ENCODE measurements at regions not wholly inside any gene's neighbourhood (a gene's known extent, or its start where the extent isn't known, plus 50 kb on each side); places are given as distances from the start of the nearest gene placed in this dataset.
A peak's percentile ranks its signal among the peaks of the same experiment; 100 is the strongest.
"Not testable (repeated sequence)": the region's sequence is repeated elsewhere in the genome, so short reads cannot be mapped to it uniquely, and the experiment has no call there.

DNA sequence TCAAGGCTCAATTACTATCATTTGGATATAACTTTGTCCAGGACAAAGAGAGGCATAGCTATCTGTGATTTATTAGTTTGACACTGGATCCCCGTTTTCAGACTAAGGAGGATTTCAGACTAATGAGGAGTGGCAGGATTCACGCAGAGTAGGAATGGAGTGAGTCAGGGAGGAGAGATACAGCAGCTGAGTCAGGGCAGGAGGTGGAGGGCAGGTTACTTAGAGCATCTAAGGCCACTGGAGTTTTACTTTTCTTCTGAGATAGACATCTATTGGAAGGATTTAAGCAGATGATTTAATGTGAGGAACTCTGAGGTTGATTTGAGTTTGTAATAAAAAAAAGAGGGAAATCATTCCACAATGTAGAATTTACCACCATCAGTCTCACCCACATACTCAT is 110.6 kb downstream of the RPIA start:
- DNase-seq (ENCODE audit: low read depth, low spot score) = not testable (repeated sequence)

DNA sequence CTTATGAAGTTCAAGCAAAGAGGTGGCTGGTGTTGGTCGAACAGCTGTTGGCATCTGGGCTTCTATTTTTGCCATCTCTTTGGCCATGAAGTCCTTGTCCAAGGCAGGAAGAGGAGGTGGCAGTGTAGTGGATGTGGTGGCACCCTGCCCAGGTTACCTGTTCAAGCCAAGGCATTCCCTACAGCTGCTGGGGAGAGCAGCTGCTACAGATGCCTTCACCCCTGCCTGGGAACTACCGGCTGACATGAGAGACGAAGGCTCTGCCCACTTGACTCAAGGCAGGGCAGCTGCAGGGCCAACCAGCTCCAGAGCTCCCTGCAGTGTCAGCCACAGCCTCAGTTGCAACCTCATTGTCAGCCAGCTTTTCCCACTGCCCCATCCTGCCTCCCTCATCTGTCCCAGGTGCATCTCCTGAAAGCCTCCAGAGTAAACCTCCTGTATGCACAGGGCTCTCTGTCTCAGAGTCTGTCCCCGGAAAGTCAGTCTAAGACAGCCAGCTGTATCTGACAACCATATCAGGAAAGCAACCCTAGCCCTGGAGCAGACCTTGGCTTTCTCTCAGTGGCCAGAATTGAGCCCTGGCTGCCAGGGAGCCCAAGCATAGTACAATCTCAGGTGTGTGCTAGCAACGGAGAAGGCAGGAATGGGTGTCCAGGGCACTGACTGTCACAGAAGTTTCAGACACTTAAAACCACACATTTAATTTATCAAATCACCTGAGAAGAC is 115.9 kb downstream of the RPIA start:
- no peak for DNase-seq (ENCODE audit: low read depth, low spot score)

DNA sequence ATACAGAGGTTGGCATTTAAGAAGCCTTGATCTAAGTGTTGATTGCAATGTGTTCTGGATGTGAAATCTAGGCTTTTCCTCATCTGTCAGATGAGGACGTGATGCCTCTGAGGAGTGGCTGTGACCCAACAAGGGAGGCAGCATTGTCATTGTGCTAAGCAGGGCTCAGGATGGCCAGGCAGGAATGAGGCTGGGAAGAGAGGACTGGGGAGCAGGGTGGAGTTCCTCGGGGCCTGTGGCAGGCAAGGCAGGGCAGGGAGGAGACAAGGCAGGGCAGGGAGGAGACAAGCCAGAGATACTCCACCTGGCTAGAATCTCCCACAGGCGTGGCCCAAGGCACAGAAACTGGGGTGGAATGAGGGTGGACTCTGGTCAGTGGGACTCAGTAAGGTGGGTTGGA is 116.6 kb downstream of the RPIA start:
- DNase-seq (ENCODE audit: low read depth, low spot score) = no peak

DNA sequence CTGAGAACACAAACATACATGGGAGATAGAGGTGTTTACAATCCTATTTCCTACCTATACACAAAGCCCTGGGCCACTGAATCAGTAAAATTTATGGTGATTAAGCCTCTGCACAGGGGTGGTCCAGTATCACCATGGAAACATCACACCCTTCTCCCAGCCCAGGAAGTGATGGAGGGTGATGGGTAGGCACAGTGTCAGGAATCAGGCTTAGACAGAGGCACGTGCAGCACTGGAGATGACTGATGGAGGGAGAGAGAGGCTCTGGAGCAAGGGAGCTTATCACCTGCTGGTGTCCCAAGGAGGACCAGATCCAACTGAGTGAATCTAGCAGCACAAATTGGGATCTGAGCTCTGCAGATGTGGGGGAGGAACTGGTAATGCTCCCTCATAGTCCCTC is 117.2 kb downstream of the RPIA start:
- DNase-seq (ENCODE audit: low read depth, low spot score) = no peak

DNA sequence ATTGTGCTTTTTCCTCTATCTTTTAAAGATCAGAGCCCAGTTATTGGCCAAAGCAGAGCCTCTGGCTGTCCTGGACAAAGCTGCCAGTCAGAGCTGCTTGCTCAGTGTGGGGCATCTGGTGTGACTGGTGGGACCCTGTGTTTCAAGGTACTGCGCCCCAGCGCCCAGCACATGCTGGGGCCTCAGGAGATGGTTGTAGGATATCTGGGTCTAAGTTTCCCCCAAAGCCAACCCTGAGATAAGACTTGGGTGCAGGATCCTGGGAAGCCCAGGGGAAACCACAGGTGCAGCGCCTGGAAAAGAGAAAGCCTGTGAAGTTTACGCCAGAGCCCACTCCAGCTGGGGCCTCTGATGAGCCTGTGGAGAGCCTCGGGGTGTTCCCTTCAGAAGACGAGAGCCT is 117.7 kb downstream of the RPIA start:
- DNase-seq (ENCODE audit: low read depth, low spot score) = no peak

DNA sequence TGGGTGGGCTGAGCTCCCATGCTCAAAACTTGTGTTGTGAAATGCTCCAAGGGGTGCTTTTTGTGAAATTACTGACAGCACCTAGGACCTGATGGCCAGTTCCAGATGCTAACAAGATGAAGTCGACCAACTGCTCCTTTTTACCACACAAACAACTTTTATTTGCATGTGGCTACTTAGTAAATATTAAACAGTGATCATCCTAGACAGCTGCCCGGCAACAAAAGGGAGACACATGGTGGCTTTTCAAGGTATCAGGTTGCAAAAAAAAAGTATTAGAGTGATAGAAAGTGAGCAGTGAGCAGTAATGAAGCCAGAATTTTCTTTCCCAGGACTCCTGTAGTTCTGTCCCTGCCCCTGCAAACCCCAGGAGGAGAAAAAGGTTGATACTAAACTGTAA is 118.5 kb downstream of the RPIA start:
- DNase-seq (ENCODE audit: low read depth, low spot score) = no peak

DNA sequence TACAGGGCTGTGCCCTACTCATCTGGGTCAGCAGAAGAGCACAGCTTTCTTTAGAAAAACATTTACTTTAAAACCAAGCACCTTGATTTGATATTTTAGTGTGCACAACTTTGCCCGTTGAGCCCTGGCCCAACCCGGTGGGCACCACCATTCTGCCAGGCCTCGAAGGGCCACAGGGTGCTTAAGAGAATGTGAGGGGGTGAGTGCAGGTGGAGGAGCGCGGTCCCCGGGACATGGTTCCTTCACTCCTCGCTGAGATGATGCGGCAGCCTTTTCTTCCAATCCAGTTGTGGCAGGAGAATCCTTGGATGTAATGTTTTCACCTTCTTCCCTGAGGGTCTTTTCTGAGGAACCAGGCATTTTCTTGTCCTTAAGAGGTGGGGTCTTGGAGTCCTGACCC is 119.0 kb downstream of the RPIA start:
- no peak for DNase-seq (ENCODE audit: low read depth, low spot score)

DNA sequence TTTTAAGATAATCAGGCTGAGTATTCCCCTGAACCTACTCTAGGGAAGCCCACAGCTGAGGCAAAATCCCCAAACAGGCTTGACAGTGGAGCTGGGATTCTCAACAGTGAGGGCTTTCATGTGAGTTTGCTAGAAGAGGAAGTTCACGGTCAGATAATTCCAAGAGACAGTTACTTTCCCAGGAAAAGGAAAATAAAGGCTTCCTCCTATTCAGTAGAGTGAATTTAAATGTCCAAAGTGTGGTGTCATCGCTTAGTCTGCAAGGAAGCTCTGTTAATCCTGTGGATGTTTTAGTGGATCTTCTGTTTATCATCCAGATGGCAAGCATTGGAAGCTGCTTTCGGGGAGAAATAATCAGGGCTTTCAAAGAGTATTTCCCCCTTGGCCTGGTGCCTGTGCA is 119.8 kb downstream of the RPIA start:
- no peak for DNase-seq (ENCODE audit: low read depth, low spot score)

DNA sequence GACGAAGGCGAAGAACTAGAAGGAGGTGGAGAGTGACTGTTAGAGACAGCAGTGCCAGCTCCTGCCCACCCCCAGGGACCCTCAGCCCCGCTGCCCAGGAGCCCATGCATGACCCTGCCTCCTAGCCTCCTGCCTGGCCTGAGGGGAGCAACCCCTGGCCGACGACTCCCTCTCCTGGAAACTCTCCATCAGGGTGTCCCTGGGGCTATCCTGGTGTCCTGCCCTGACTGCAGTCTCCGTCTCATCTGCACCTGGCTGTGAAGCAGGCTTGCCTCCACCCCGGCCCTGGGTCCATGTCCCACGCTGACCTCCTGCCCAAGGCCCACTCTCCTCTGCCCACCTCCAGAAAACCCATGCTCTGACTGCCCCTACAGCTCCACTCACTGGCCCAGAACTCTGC is 120.2 kb downstream of the RPIA start:
- no peak for DNase-seq (ENCODE audit: low read depth, low spot score)

DNA sequence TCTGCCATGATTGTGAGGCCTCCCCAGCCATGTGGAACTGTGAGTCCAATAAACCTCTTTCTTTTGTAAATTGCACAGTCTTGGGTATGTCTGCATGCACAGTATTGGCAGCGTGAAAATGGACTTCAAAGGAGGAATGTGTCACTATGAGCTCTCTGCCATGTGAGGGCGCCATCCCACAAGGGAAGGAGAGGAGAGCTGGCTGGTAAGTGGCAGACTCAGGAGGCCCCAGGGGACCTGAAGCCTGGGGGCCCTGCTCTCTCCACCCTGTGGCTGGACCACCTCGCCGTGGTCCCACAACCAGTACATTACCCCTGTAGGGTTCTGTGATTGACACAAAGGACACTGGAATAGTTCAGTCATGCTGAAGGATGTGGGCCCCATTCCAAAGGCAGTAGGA is 122.1 kb downstream of the RPIA start:
- DNase-seq (ENCODE audit: low read depth, low spot score) = no peak

DNA sequence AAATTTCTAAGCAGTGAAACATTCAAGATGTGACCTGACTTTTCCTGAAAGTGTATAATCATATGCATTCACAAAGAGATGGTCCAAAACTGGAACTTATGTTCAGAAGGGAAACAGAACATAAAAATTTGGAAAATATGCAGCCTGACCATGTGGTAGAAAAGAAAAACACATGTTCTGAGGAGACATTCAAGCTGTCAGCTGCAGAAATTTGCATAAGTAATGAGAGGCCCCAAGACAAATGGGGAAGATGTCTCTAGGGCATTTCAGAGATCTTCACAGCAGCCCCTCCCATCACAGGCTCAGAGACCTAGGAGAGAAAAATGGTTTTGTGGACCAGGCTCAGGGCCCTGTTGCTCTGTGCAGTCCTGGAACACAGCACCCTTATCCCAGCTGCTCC is 123.8 kb downstream of the RPIA start:
- no peak for DNase-seq (ENCODE audit: low read depth, low spot score)

DNA sequence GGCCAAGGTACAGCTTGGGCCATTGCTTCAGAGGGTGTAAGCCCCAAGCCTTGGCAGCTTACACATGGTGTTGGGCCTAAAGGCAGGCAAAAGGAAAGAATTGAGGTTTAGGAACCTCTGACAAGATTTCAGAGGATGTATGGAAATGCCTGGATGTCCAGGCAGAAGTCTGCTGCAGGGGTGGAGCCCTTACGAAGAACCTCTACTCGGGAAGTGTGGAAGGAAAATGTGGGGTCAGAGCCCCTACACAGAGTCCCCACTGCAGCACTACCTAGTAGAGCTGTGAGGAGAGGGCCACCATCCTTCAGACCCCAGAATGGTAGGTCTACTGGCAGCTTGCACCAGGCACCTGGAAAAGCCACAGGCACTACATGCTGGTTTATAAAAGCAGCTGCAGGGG is 124.2 kb downstream of the RPIA start:
- DNase-seq (ENCODE audit: low read depth, low spot score) = no peak

DNA sequence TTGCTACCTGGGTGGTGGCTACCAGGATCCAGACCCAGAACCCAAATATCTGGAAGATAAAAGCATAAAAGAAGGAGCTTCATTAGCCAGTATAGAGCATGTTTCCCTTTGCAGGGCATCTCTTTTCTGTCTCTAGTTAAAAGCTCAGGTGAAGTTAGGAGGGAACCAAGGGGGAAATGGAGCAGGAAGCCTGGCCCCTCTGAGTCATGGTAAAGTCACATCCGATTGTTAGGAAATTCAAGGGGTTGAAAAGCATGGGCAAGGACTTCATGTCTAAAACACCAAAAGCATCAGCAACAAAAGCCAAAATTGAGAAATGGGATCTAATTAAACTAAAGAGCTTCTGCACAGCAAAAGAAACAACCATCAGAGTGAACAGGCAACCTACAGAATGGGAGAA is 126.9 kb downstream of the RPIA start:
- no peak for DNase-seq (ENCODE audit: low read depth, low spot score)

DNA sequence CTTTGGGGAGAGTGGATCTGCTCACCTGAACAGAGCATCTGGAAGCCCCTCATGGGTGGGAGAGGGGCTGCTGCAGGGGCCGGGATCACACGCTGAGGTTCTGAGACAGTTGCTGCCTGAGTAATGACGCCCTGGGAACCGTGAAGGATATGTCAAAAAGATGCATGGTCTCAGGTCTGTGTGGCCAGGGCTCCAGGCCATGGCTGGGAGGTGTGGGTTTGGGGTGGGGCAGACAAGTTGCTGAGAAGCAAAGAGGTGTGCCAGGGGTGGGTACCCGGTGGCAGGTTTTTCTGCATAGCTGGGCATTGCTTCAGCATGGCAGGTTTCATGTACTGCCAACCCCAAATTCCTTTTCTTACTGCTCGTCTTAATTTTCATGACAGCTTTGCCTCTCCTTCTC is 133.5 kb downstream of the RPIA start:
- no peak for DNase-seq (ENCODE audit: low read depth, low spot score)

DNA sequence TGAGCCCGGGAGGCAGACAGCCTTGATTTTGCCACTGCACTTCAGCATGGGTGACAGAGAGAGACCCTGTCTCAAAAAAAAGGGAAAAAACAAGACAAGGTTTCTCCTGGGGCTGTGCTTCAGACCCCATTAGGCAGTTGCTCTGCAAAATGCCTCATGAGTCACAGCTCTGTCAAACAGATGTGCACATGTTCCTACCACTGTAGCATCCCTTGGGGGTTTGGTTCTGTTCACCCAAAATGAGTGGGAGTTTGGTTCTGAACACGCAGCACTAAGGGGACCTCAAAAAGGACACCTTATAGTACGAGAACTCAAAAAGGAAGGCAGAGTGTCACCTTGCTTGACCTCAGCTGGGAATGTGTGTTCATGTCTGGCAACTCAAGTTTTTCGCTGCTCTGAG is 134.9 kb downstream of the RPIA start:
- DNase-seq (ENCODE audit: low read depth, low spot score) = no peak

DNA sequence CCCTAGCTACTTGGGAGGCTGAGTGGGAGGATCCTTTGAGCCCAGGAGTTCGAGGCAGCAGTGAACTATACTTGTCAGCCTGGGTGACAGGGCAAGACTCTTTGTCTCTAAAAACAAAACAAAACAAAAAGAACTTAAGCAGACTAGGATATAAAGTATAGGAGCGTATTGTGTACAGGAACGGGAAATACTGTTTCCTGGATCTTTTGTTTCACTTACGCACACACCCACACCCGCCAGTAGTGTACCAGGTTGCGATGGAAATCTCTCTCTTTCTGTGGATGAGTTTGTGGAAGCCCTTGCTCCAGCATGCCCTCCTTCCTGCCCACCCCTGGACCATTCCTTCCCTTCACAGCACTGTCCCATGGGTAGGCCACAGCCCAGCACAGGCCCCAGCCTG is 136.3 kb downstream of the RPIA start:
- no peak for DNase-seq (ENCODE audit: low read depth, low spot score)

DNA sequence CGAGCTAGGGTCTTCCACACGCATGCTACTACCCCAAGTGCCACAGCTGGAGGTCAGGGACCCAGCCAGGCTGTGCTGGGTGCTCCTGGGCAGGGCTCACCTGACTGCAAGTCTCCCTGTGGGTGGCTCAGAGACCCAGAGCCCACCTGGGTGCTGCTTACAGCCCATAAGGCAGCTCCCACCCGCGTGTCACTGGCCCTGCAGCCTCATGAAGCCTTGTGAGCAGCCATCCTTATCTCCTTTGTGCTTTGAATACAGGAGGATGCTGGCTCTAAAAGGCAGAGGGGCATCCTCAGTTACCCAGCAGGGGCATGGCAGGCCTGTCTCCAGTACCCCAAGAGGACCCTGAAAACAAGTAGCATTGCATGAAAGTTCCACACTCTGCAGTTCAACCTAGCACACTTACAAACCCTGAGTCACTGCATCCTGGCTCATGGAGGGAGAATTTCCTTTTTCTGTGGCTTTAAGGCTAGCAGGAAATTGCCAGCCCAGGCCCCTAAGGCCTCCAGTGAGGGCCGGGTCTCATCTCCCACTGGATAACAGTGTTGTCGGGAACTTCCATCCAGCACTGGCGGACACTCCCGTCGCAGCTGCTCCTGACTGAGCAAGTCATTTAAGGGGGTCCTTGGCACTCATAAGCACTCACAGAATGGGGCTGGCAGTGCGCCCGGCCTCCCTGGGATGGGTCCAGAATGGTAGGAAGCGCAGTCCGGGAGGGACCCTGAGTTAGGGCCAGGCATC is 137.1 kb downstream of the RPIA start:
- no peak for DNase-seq (ENCODE audit: low read depth, low spot score)

DNA sequence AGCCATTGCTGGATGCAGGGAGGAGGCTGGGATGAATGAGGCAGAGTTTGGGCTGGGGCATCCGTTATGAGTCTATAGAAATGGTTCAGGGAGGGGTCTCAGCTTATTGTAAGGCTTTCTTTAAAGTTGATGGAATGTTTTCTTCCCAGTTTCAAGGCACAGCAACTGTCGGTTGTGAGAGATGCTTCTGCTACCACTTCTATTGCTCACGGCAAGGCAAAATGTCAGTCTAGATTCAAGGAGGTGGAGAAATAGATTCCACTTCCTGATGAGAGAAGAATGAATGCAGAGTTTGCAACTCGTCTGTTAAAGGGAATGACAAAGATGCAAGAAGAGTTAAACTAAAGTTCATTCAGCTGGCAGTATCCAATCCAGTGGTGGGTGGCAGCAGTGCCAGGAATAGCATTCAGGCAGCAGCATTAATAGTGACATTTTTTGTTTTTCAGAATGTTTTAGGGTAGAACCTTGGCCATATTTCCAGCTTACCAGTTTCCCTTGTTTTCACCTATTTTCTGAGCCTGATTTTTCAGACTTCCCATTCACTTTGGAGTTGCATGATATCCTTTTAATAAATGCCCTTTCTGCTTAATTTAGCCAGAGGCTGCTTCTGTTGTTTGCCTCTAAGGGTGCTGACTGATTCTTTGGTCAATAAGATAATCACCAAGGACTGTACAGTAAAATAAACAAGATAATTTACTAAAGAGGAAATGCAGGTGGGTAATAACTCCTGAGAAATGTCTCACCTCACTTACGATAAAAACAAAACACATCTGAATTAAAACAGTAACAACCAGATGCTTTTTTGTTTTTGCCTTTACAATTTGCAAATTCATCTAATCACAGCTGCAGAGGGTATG is 138.4 kb downstream of the RPIA start:
- DNase-seq (ENCODE audit: low read depth, low spot score) = no peak

DNA sequence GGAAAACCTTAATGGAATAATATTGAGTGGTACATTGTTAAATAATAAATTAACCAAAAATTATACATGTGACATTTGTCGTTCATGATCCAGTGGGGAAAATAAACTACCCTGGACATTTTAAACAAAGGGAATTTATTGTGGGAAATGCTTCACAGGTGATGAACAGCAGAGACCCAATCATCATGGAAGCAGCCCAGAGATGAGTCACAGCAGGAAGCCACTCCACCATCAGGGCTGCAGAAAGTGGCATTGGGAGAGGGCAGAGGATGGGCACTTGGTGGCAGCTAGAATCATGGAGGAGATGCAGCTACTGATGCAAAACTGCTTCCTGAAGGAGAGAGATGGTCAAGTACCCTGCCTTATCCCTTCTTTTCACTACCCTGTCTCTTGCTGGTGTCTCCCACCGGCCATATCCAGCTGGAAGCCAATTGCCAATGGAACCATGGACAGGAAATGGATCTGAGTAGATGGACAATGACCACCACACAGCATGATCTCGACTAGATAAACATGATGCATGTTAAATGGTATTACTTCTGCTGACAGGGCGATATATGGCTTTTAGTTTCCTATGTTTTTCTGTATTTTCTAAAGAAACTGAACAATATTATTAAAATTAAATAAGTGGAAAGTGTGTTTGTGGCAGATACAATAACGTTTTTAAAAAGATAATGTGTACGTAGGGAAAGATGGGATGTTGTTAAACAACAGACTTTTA is 139.8 kb downstream of the RPIA start:
- no peak for DNase-seq (ENCODE audit: low read depth, low spot score)

DNA sequence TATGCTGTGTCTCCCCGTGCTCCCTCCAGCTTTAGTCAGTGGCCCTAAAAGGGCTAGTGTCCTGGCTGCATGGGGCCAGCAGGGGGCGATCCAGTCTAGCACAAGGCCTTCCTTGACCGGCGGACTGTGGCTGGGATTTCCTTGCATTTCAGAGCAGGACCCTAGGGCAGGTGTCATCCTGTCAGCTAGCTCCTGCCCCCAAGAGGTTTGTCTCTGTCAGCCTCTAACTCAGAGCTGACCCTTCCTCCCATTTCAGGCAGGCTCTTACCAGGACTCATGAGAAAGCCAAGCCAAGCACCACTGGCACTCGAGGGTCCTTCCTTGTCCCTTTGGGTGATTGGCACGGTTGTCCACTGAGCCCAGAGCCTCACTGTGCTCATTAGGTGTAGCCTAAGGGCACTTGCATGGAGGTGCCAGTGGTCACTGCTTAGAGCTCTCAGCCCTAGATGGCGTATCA is 140.3 kb downstream of the RPIA start:
- DNase-seq (ENCODE audit: low read depth, low spot score) = peak; percentile 84

DNA sequence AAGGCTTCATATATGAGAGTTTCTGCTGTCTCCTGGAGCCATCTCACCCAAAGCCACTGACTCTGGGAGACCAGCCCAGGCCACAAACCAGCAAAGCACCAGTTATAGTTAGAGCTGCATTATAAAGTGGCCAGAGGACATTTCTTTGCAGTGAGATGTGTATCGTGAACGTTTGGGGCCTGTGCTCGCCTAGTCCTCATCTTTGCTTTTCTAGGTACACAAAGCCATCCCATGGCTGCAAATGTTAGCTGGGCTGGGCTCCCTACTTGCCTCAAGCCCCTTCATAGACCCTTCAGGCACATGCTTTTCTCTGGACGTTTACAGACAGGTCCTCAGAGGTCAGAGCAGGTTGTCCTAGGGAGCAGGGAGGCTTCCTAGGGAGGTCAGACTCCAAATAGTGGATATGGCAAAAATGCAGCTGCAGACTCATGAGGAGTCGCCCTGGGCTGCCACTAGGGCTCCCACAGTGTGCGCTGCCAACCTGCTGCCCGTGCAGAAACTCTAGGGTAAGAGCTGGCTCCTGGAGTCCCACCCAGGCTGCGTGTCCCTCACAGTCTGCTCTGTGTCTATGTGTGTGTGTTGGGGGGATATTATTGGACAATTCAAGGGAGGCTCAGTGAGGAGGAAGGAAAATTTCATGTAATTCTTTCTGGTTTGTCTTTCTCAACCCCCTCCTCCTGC is 141.0 kb downstream of the RPIA start:
- DNase-seq (ENCODE audit: low read depth, low spot score) = no peak
